H9 (cell line): ENCODE measurements at regions not wholly inside any gene's neighbourhood (a gene's known extent, or its start where the extent isn't known, plus 50 kb on each side); places are given as distances from the start of the nearest gene placed in this dataset.
"Not testable (repeated sequence)": the region's sequence is repeated elsewhere in the genome, so short reads cannot be mapped to it uniquely, and the experiment has no call there.

Experiments used
- DNase-seq: peaks from one replicate; pipeline ENCODE4 v3.0.0-alpha.2; 2017
- H2AFZ ChIP-seq: one replicate; pipeline ENCODE4 v1.6.1; 2013; ENCODE audit warnings: mild to moderate bottlenecking, low read length, control low read depth, moderate library complexity
- H2AK5ac ChIP-seq: 2 replicates; pipeline ENCODE4 v1.6.1; 2013; ENCODE audit warnings: low read length, control low read depth, mixed read lengths; ENCODE audit not compliant: insufficient read length
- H2BK120ac ChIP-seq: one replicate; pipeline ENCODE4 v1.6.1; 2013; ENCODE audit warnings: low read depth, mild to moderate bottlenecking, low read length, control low read depth, inconsistent platforms; ENCODE audit not compliant: poor library complexity, severe bottlenecking
- H2BK12ac ChIP-seq: 2 replicates; pipeline ENCODE4 v1.6.1; 2013; ENCODE audit warnings: low read length, control low read depth, mixed read lengths, low read depth; ENCODE audit not compliant: insufficient read length
- H2BK15ac ChIP-seq: 2 replicates; pipeline ENCODE4 v1.6.1; 2013; ENCODE audit warnings: low read depth, low read length, control low read depth
- H2BK20ac ChIP-seq: one replicate; pipeline ENCODE4 v1.6.1; 2013; ENCODE audit warnings: low read depth, mild to moderate bottlenecking, low read length, control low read depth, inconsistent platforms; ENCODE audit not compliant: poor library complexity, severe bottlenecking
- H2BK5ac ChIP-seq: 2 replicates; pipeline ENCODE4 v1.6.1; 2013; ENCODE audit warnings: low read length, control low read depth, mixed read lengths; ENCODE audit not compliant: insufficient read length
- H3K14ac ChIP-seq: 2 replicates; pipeline ENCODE4 v1.6.1; 2013; ENCODE audit warnings: low read length, control low read depth; ENCODE audit not compliant: insufficient read depth
- H3K18ac ChIP-seq: 2 replicates; pipeline ENCODE4 v1.6.1; 2013; ENCODE audit warnings: low read depth, mild to moderate bottlenecking, mixed read lengths, low read length, control low read depth; ENCODE audit not compliant: insufficient read length
- H3K23ac ChIP-seq: 2 replicates; pipeline ENCODE4 v1.6.1; 2013; ENCODE audit warnings: low read length, control low read depth, mixed read lengths, low read depth; ENCODE audit not compliant: insufficient read length
- H3K23me2 ChIP-seq: 2 replicates; pipeline ENCODE4 v1.6.1; 2013; ENCODE audit warnings: low read depth, mild to moderate bottlenecking, mixed read lengths, low read length, control low read depth; ENCODE audit not compliant: insufficient read length, poor library complexity, severe bottlenecking
- H3K27ac ChIP-seq: 2 replicates; pipeline ENCODE4 v1.5.1; 2013; ENCODE audit warnings: low read length, control low read depth, mixed read lengths, low read depth; ENCODE audit not compliant: insufficient read length
- H3K27me3 ChIP-seq: 2 replicates; pipeline ENCODE4 v1.6.1; 2013; ENCODE audit warnings: low read length, control low read depth, inconsistent platforms; ENCODE audit not compliant: insufficient read depth
- H3K4ac ChIP-seq: 2 replicates; pipeline ENCODE4 v1.6.1; 2013; ENCODE audit warnings: low read depth, mild to moderate bottlenecking, control low read depth, inconsistent platforms, low read length, moderate library complexity
- H3K4me1 ChIP-seq: 2 replicates; pipeline ENCODE4 v1.6.1; 2013; ENCODE audit warnings: low read length, control low read depth, inconsistent platforms; ENCODE audit not compliant: insufficient read depth
- H3K4me2 ChIP-seq: 2 replicates; pipeline ENCODE4 v1.6.1; 2013; ENCODE audit warnings: low read length, control low read depth, mixed read lengths; ENCODE audit not compliant: insufficient read length, insufficient read depth
- H3K56ac ChIP-seq: 2 replicates; pipeline ENCODE4 v1.6.1; 2013; ENCODE audit warnings: low read depth, mild to moderate bottlenecking, mixed read lengths, low read length, control low read depth; ENCODE audit not compliant: insufficient read length
- H3K79me1 ChIP-seq: 2 replicates; pipeline ENCODE4 v1.6.1; 2013; ENCODE audit warnings: low read depth, mild to moderate bottlenecking, moderate library complexity, low read length, control low read depth, inconsistent platforms; ENCODE audit not compliant: insufficient read depth, poor library complexity, severe bottlenecking
- H3K79me2 ChIP-seq: 2 replicates; pipeline ENCODE4 v1.6.1; 2013; ENCODE audit warnings: low read length, control low read depth, inconsistent platforms; ENCODE audit not compliant: insufficient read depth
- H3K9ac ChIP-seq: 2 replicates; pipeline ENCODE4 v1.6.1; 2013; ENCODE audit warnings: low read length, control low read depth, mixed read lengths; ENCODE audit not compliant: insufficient read length; ENCODE audit errors: extremely low read depth
- H3K9me3 ChIP-seq: one replicate; pipeline ENCODE4 v1.6.1; 2013; ENCODE audit warnings: low read depth, low read length, inconsistent platforms; ENCODE audit not compliant: control insufficient read depth
- H3T11ph ChIP-seq: one replicate; pipeline ENCODE4 v1.6.1; 2013; ENCODE audit warnings: mild to moderate bottlenecking, low read length, control low read depth, inconsistent platforms
- H4K20me1 ChIP-seq: one replicate; pipeline ENCODE4 v1.6.1; 2013; ENCODE audit not compliant: control insufficient read depth, insufficient read length, insufficient read depth
- H4K5ac ChIP-seq: 2 replicates; pipeline ENCODE4 v1.6.1; 2013; ENCODE audit warnings: low read depth, mild to moderate bottlenecking, mixed read lengths, low read length, control low read depth; ENCODE audit not compliant: insufficient read length
- H4K8ac ChIP-seq: replicated peaks from 2 replicates; pipeline ENCODE4 v1.6.1; 2013; ENCODE audit warnings: low read length, control low read depth, mixed read lengths, low read depth; ENCODE audit not compliant: insufficient read length
- H4K91ac ChIP-seq: 2 replicates; pipeline ENCODE4 v1.6.1; 2013; ENCODE audit warnings: low read depth, mild to moderate bottlenecking, moderate library complexity, mixed read lengths, low read length, control low read depth; ENCODE audit not compliant: insufficient read length
- H3K27ac Mint-ChIP-seq, 3 experiments: 2 replicates in 2 of 3; 3 replicates in 1 of 3; pipeline ENCODE4 v1.8.0; 2020 to 2021; ENCODE audit warnings: mixed read lengths in 3 of 3, mild to moderate bottlenecking in 1 of 3, moderate library complexity in 1 of 3
- H3K27me3 Mint-ChIP-seq: 2 replicates; pipeline ENCODE4 v1.8.0; 2021; ENCODE audit warnings: low read depth, mild to moderate bottlenecking, moderate library complexity, mixed read lengths
- H3K36me3 Mint-ChIP-seq, 3 experiments: 2 replicates in 2 of 3; 3 replicates in 1 of 3; pipeline ENCODE4 v1.8.0; 2020 to 2021; ENCODE audit warnings: low read depth in 3 of 3, mixed read lengths in 3 of 3; ENCODE audit not compliant: insufficient read depth in 1 of 3
- H3K4me1 Mint-ChIP-seq, 2 experiments: 2 replicates each; pipeline ENCODE4 v1.8.0; 2020; ENCODE audit warnings: mixed read lengths in 2 of 2
- H3K4me3 Mint-ChIP-seq, 2 experiments: 2 replicates in 1 of 2; 3 replicates in 1 of 2; pipeline ENCODE4 v1.8.0; 2020 to 2021; ENCODE audit warnings: mild to moderate bottlenecking in 2 of 2, mixed read lengths in 2 of 2, moderate library complexity in 1 of 2
- H3K9me3 Mint-ChIP-seq, 2 experiments: 2 replicates in 1 of 2; 3 replicates in 1 of 2; pipeline ENCODE4 v1.8.0; 2020; ENCODE audit warnings: mild to moderate bottlenecking in 2 of 2, mixed read lengths in 2 of 2, moderate library complexity in 1 of 2
- CTCF ChIP-seq: fragments of 200-600 bp; sonication (generic); conservative IDR thresholded peaks from 3 replicates; pipeline ENCODE4 v1.8.0; 2021; ENCODE audit warnings: antibody characterized with exemption, mild to moderate bottlenecking
- WGBS: extraction: QIAGEN DNeasy Blood & Tissue Kit; methylation state at CpG from one replicate; pipeline ENCODE4 v1.1.7; 2013; ENCODE audit warnings: missing lambda C conversion rate, low lambda C conversion rate, mixed read lengths; ENCODE audit not compliant: insufficient read length; ENCODE audit errors: extremely low coverage; 5-methylcytosine and 5-hydroxymethylcytosine counted together

GRCh38 chr2:47727956-47728355 lies 55.0 kb upstream of the MSH6 start:
- Histone ChIP-seq H4K91ac (no peak overlapping the region), H3K79me2 (no peaks in the 10 kb centered on the region), H4K5ac (no peak overlapping the region), H3K14ac (no peak overlapping the region), H3K18ac (no peak overlapping the region), H3K79me1 (no peaks in the 10 kb centered on the region), H3K23me2 (no peaks in the 10 kb centered on the region), H3K4me1 (no peaks in the 10 kb centered on the region), H3K4me2 (no peak overlapping the region), H2BK5ac (no peak overlapping the region), H2BK12ac (no peak overlapping the region), H3K56ac (no peak overlapping the region), H2BK20ac (no peak overlapping the region), H2AK5ac (no peak overlapping the region), H2AFZ (no peak overlapping the region), H4K8ac (no peak overlapping the region), H3K27me3 (no peaks in the 10 kb centered on the region), H3T11ph (no peak overlapping the region), H4K20me1 (no peaks in the 10 kb centered on the region), H3K27ac (no peak overlapping the region), H3K4ac (no peak overlapping the region), H3K23ac (no peak overlapping the region), H3K9me3 (no peaks in the 10 kb centered on the region), H3K9ac (no peak overlapping the region), H2BK15ac (no peak overlapping the region), H2BK120ac (no peak overlapping the region)
- DNase-seq = no peak
- Mint-ChIP-seq H3K27ac (no peak overlapping the region; a peak in 1 of 7 replicates), H3K9me3 (peaks cover 2 to 4% of the 10 kb centered on the region in 2 experiments; a peak in 2 of 5 replicates), H3K27me3 (no peaks in the 10 kb centered on the region), H3K4me3 (no peak overlapping the region), H3K4me1 (peaks cover 11 to 13% of the 10 kb centered on the region in 2 experiments), H3K36me3 (peaks cover 0 to 8% (median 3%) of the 10 kb centered on the region in 3 experiments; a peak in 4 of 7 replicates)
- no CpG with 5 or more reads among the region's 3 CpGs for WGBS
- no peak for TF ChIP-seq CTCF

GRCh38 chr2:47726978-47727377 lies 56.0 kb upstream of the MSH6 start:
- not testable (repeated sequence) for H3K4ac ChIP-seq, H3K27ac ChIP-seq, H2BK12ac ChIP-seq, DNase-seq, H3K14ac ChIP-seq, H3K9ac ChIP-seq, H3K4me1 ChIP-seq, H3K23me2 ChIP-seq, H3K18ac ChIP-seq, H3K23ac ChIP-seq, H3T11ph ChIP-seq, H3K27me3 ChIP-seq, H3K4me2 ChIP-seq, H4K91ac ChIP-seq, H2BK15ac ChIP-seq, H2AFZ ChIP-seq, H3K9me3 ChIP-seq, H3K9me3 Mint-ChIP-seq, H3K79me1 ChIP-seq, H3K79me2 ChIP-seq, H2AK5ac ChIP-seq, H4K8ac ChIP-seq, H2BK20ac ChIP-seq, H2BK120ac ChIP-seq, H2BK5ac ChIP-seq, H3K27me3 Mint-ChIP-seq, H3K56ac ChIP-seq, H3K27ac Mint-ChIP-seq, H3K36me3 Mint-ChIP-seq, H4K5ac ChIP-seq, H3K4me3 Mint-ChIP-seq, H4K20me1 ChIP-seq
- peaks cover 7 to 13% of the 10 kb centered on the region in 2 experiments for H3K4me1 Mint-ChIP-seq
- no CpG with 5 or more reads among the region's 1 CpG for WGBS
